Liver (tissue), 3 donors: ENCODE measurements at regions not wholly inside any gene's neighbourhood (a gene's known extent, or its start where the extent isn't known, plus 50 kb on each side); places are given as distances from the start of the nearest gene placed in this dataset.

Source experiments
- CTCF ChIP-seq: fragments of 150-350 bp; IDR thresholded peaks from 2 replicates; pipeline ENCODE4 v1.5.1; 2017; ENCODE audit warnings: improper control_type of control experiment, low read depth, low read length; ENCODE audit not compliant: missing input control
- GABPA ChIP-seq, 2 donors: IDR thresholded peaks in 1 of 2; conservative IDR thresholded peaks in 1 of 2; 2 replicates each; pipeline ENCODE4 v1.6.1; 2016; ENCODE audit warnings: antibody characterized with exemption in 2 of 2, mild to moderate bottlenecking in 1 of 2, moderate library complexity in 1 of 2
- SP1 ChIP-seq: IDR thresholded peaks from 2 replicates; pipeline ENCODE4 v1.6.1; 2018; ENCODE audit warnings: antibody characterized with exemption, mild to moderate bottlenecking
- donor health status: healthy.
- donor health status: healthy.

- TF ChIP-seq GABPA (IDR thresholded peaks at IDR 0.05 in 1 of 2, conservative IDR thresholded peaks at IDR 0.05 in 1 of 2) (no peak), CTCF (no peak), SP1 (no peak)
These were observed 598.9 kb upstream of the LINC00305 start for GRCh38 chr18:64747803-64748202.
